H54 (cell line): ENCODE measurements at regions not wholly inside any gene's neighbourhood (a gene's known extent, or its start where the extent isn't known, plus 50 kb on each side); places are given as distances from the start of the nearest gene placed in this dataset.

ENCODE experiments used
- DNase-seq: peaks from one replicate; pipeline ENCODE4 v3.0.0; 2011; ENCODE audit warnings: low spot score, mixed read lengths; ENCODE audit not compliant: insufficient read length
- FAIRE-seq: peaks from 3 replicates; lab custom pipeline; 2011; peaks lifted over from hg19 to GRCh38; lab: Jason Lieb, UNC
- POLR2A ChIP-seq: IDR thresholded peaks from 2 replicates; pipeline ENCODE4 v1.6.1; 2011; ENCODE audit warnings: low read depth, mild to moderate bottlenecking, low read length

DNA sequence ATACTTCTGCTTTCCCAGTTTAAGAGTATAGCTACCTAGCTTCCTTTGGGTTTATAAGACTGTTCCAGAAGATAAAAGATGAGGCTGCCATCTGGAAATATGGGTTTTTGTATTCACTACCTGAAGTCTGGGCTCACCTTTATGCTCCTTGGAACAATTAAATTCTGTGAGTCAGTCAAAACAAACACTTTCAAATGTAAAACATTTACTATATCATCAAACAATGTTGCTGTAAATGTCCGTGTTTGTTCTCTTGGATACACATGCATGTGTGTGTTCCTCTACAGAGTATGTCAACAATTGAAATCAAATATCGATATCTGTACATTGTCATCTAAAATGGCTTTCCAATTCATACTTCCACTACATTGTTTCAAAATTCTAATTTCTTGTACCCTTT is 525.6 kb downstream of the MDFIC start:
- DNase-seq (no peak), FAIRE-seq (no peak)
- no peak for TF ChIP-seq POLR2A

DNA sequence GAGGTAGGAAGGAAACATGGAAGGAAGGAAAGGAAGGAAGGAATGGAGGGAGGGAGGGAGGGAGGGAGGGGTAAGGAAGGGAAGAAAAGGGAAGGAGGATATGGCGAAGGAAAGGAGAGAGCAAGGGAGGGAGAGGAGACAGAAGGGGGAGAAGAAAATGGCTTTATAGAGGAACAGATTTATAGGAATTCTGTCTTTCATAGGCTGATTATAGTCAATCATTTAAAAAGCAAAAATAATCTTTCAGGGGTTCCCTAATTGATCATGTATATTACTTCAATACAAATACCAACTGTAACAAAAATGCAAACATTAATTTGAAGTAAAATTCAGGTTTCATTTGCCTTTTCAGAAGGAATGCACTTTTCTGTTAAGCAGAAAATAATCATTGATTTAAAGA is 519.1 kb downstream of the MDFIC start:
- FAIRE-seq: no peak
- no peak for DNase-seq
- TF ChIP-seq POLR2A: no peak

DNA sequence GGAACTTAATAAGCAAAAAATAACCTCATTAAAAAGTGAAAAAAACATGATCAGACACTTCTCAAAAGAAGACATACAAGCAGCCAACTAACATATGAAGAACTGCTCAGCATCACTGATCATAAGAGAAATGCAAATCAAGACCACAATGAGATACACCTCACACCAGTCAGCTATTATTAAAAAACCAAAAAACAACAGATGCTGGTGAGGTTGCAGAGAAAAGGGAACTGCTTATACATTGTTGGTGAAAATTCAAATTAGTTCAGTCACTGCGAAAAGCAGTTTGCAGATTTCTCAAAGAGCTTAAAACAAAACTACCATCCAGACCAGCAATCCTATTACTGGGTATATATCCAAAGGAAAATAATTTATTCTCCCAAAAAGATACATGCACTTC is 513.3 kb downstream of the MDFIC start:
- TF ChIP-seq POLR2A: no peak
- FAIRE-seq (no peak), DNase-seq (no peak)

GRCh38 chr7:115429918-115430317 is 508.0 kb downstream of the MDFIC start:
- TF ChIP-seq POLR2A: no peak
- no peak for DNase-seq
- FAIRE-seq: no peak

- no peak for TF ChIP-seq POLR2A
- DNase-seq (no peak), FAIRE-seq (no peak)
Observed at GRCh38 chr7:115417662-115418061, 495.8 kb downstream of the MDFIC start.

- DNase-seq: no peak
- TF ChIP-seq POLR2A: no peak
- FAIRE-seq: no peak
Observed at GRCh38 chr7:115410972-115411686, 489.2 kb downstream of the MDFIC start.

GRCh38 chr7:115410434-115410820 is 488.5 kb downstream of the MDFIC start:
- TF ChIP-seq POLR2A: no peak
- DNase-seq: no peak
- FAIRE-seq: no peak

GRCh38 chr7:115409682-115410433 is 488.0 kb downstream of the MDFIC start:
- FAIRE-seq: no peak
- DNase-seq: no peak
- TF ChIP-seq POLR2A: no peak

DNA sequence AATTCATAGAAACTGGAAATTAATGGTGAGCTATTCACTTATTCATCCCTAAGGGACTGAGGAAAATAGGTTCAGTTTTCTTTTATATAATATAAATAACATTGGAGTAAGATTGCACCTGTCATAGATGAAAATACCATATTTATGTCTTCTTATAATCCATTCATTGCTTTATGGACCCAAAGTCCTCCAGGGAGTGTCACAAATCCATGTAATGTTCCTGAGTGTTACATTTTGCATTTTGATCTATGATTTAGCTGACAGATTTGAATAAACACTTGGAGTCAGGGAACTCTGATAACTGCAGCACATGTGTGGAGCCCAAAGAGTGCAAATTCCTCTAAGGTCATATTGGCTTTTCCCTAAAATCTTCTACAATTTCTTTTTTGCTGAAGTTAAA is 484.3 kb downstream of the MDFIC start:
- DNase-seq: no peak
- TF ChIP-seq POLR2A: no peak
- no peak for FAIRE-seq

- TF ChIP-seq POLR2A: no peak
- DNase-seq (no peak), FAIRE-seq (no peak)
Observed at GRCh38 chr7:115387137-115387536, 465.2 kb downstream of the MDFIC start.

- DNase-seq: no peak
- FAIRE-seq: no peak
- TF ChIP-seq POLR2A: no peak
Observed at GRCh38 chr7:115379321-115379720, 457.4 kb downstream of the MDFIC start.

DNA sequence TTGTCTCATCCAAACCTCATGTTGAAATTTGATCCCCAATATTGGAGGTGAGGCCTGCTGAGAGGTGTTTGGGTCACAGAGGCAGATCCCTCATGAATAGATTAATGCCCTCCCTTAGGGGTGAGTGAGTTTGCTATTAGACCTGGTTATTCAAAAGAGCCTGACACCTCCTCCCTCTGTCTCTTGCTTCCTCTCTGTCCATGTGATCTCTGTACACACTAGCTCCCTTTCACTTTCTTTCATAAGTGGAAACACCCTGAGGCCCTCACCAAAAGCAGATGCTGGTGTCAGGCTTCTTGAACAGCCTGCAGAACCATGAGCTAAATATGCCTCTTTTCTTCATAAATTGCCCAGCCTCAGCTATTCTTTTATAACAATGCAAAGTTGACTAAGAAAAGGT is 447.1 kb downstream of the MDFIC start:
- TF ChIP-seq POLR2A: no peak
- no peak for FAIRE-seq
- no peak for DNase-seq

DNA sequence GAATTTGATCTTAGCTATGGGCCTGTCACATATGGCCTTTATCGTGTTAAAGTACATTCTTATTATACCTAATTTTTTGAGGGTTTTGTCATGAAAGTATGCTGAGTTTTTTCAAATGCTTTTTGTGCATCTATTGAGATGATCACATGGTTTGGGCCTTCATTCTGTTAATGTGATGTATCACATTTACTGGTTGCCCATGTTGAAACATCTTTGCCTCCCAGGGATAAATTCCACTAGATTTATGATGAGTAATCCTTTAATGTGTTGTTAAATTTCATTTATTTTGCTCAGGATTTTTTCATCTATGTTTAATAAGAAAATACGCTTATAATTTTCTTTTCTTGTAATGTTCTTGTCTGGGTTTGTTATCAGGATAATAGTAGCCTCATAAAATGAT is 442.0 kb downstream of the MDFIC start:
- FAIRE-seq (no peak), DNase-seq (no peak)
- TF ChIP-seq POLR2A: no peak

- FAIRE-seq (no peak), DNase-seq (no peak)
- no peak for TF ChIP-seq POLR2A
Observed at GRCh38 chr7:115359955-115360354, 438.1 kb downstream of the MDFIC start.

DNA sequence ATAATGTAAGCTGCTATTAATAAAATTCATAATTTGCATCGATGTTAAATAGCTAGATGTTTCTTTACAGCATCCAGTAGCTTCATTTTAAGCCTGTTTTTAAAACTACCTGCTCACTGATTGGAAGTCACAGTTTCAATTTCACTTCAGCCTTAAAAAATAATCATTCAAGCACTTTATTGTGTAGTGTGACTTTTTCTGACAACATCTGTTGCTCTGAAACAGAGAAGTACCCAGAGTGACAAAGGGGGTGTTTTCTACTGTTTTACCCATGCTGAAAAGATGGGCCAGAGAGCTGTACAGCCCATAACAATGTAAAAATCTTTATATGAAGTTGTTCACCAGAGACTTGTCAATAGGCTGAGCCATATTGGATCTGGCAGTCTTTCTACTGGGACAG is 437.2 kb downstream of the MDFIC start:
- FAIRE-seq (no peak), DNase-seq (no peak)
- TF ChIP-seq POLR2A: no peak

GRCh38 chr7:115357703-115357999 is 435.8 kb downstream of the MDFIC start:
- no peak for DNase-seq
- FAIRE-seq: no peak
- no peak for TF ChIP-seq POLR2A
